Muscle layer of colon (tissue), 2 donors: ENCODE measurements at regions not wholly inside any gene's neighbourhood (a gene's known extent, or its start where the extent isn't known, plus 50 kb on each side); places are given as distances from the start of the nearest gene placed in this dataset.

Source experiments
- H3K27ac ChIP-seq: one replicate; pipeline ENCODE4 v1.7.0; 2013; ENCODE audit warnings: low read depth, mild to moderate bottlenecking, low read length, moderate library complexity
- H3K27me3 ChIP-seq, 2 donors: one replicate each; pipeline ENCODE4 v1.7.0; 2013; ENCODE audit warnings: low read length in 2 of 2, mild to moderate bottlenecking in 2 of 2; ENCODE audit not compliant: insufficient read depth in 2 of 2, control insufficient read depth in 1 of 2
- H3K36me3 ChIP-seq: one replicate; pipeline ENCODE4 v1.7.0; 2013; ENCODE audit warnings: mild to moderate bottlenecking, low read length; ENCODE audit not compliant: insufficient read depth
- H3K4me1 ChIP-seq: one replicate; pipeline ENCODE4 v1.7.0; 2013; ENCODE audit warnings: mild to moderate bottlenecking, low read length; ENCODE audit not compliant: insufficient read depth
- H3K4me3 ChIP-seq, 2 donors: one replicate each; pipeline ENCODE4 v1.7.0; 2013; ENCODE audit warnings: low read length in 2 of 2, low read depth in 1 of 2, mild to moderate bottlenecking in 1 of 2, moderate library complexity in 1 of 2
- H3K9ac ChIP-seq: one replicate; pipeline ENCODE4 v1.7.0; 2013; ENCODE audit warnings: low read length
- H3K9me3 ChIP-seq: one replicate; pipeline ENCODE4 v1.7.0; 2013; ENCODE audit warnings: mild to moderate bottlenecking, low read length
- donor health status: abdominal sarcoma.
- donor health status: Adenocarcinoma of cecum.

DNA sequence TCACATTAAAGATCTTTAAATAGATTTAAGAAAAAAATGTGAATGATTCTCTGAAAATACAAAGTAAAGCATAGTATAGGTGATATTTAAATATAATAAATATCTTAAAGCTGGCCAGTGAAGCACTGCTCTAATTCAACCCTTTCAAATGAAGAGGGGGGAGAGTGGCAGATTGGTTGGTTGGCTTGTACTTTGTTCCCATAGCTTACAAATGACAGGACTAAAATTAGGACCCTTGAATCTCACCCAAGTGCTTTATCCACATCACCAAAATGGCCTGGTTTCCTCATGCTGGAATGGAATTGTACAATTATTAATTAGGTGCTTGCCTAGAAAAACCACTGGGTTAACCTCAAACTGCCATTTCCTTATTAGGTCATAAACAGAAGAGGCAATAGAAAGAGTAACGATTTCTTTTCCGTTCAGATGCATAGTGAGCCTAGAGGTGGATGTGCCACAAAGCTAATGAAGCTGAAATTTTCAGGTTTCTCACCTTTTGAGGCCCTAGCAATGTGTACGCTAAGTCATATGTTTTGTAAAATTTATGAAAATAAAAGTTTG is 354.5 kb upstream of the CDH6 start:
- Histone ChIP-seq H3K9ac (no peak overlapping the region), H3K27ac (no peak overlapping the region), H3K27me3 (no peaks in the 10 kb centered on the region), H3K9me3 (no peaks in the 10 kb centered on the region), H3K36me3 (no peaks in the 10 kb centered on the region), H3K4me3 (no peak overlapping the region), H3K4me1 (peaks cover 4% of the 10 kb centered on the region)

GRCh38 chr5:30832519-30832918 is 361.0 kb upstream of the CDH6 start:
- no peaks in the 10 kb centered on the region for H3K4me1 ChIP-seq
- H3K4me3 ChIP-seq: no peak overlapping the region
- no peaks in the 10 kb centered on the region for H3K9me3 ChIP-seq
- no peak overlapping the region for H3K27ac ChIP-seq
- H3K36me3 ChIP-seq: no peaks in the 10 kb centered on the region
- H3K27me3 ChIP-seq: no peaks in the 10 kb centered on the region
- no peak overlapping the region for H3K9ac ChIP-seq

- no peak overlapping the region for H3K27ac ChIP-seq
- no peaks in the 10 kb centered on the region for H3K9me3 ChIP-seq
- no peak overlapping the region for H3K4me3 ChIP-seq
- no peak overlapping the region for H3K9ac ChIP-seq
- H3K27me3 ChIP-seq: no peaks in the 10 kb centered on the region
- H3K4me1 ChIP-seq: no peaks in the 10 kb centered on the region
- H3K36me3 ChIP-seq: no peaks in the 10 kb centered on the region
Measured at GRCh38 chr5:30831605-30832004, 361.9 kb upstream of the CDH6 start.

GRCh38 chr5:30831123-30831522 is 362.4 kb upstream of the CDH6 start:
- Histone ChIP-seq H3K9ac (no peak overlapping the region), H3K27ac (no peak overlapping the region), H3K9me3 (no peaks in the 10 kb centered on the region), H3K4me1 (no peaks in the 10 kb centered on the region), H3K36me3 (no peaks in the 10 kb centered on the region), H3K27me3 (no peaks in the 10 kb centered on the region), H3K4me3 (no peak overlapping the region)

DNA sequence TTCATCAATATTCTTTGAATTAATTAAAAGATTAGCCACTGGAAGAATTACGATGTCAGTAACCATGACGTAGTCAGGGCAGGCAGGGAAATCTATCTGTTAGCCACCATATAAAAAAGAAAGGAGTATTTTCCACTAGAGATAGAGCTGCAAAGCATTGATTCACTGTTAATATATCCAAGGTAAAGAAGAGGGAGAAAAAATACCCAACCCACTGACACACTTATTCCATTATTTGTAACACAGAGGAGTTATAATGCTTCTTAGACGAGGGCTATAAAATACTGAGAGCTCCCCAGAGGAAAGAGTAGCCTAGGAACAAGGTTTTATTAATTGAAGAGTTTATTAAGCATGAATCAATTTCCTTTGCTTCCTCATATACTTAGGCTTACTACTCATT is 382.2 kb upstream of the CDH6 start:
- Histone ChIP-seq H3K27ac (no peak overlapping the region), H3K9me3 (no peaks in the 10 kb centered on the region), H3K9ac (no peak overlapping the region), H3K4me1 (no peaks in the 10 kb centered on the region), H3K36me3 (no peaks in the 10 kb centered on the region), H3K27me3 (no peaks in the 10 kb centered on the region), H3K4me3 (no peak overlapping the region)

DNA sequence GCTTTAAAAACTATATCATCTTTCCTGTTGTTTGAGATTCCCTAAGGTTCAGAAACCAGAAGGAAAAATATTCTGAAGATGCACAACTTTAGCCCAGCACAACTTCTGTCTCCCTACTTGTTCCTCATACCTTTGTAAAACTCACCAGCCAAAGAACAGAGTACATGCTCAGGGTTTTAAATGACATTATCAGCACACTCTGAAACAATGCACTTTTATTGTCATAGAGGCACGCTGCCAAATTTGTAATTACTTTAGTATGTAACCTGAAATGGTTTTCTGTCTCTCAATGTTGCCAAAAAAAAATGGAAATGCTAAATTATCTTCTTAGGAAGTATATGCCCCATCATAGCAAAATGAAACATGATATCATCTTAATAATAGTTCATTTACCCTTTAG is 383.6 kb upstream of the CDH6 start:
- H3K36me3 ChIP-seq: no peaks in the 10 kb centered on the region
- H3K4me1 ChIP-seq: no peaks in the 10 kb centered on the region
- H3K9ac ChIP-seq: no peak overlapping the region
- no peak overlapping the region for H3K27ac ChIP-seq
- H3K4me3 ChIP-seq: no peak overlapping the region
- H3K9me3 ChIP-seq: no peaks in the 10 kb centered on the region
- no peaks in the 10 kb centered on the region for H3K27me3 ChIP-seq

DNA sequence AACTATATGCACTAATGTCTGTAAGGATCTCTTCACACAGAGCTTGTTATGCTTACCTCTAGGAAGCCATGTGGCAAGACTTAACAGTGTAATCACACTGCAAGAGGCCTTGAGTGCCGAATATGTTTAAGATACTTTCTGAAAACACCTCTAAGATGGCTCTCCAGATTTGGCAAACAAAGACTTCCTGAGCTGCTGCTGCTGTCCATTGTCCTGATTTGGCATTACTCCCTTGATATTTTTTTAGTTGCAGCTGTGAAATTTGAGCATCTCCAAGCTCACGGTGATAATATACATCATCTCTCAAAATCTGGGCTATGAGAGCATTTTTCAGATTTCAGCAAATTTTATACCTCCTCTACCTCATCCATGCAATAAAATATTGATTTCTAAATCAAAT is 384.5 kb upstream of the CDH6 start:
- Histone ChIP-seq H3K4me3 (no peak overlapping the region), H3K36me3 (no peaks in the 10 kb centered on the region), H3K27ac (no peak overlapping the region)

DNA sequence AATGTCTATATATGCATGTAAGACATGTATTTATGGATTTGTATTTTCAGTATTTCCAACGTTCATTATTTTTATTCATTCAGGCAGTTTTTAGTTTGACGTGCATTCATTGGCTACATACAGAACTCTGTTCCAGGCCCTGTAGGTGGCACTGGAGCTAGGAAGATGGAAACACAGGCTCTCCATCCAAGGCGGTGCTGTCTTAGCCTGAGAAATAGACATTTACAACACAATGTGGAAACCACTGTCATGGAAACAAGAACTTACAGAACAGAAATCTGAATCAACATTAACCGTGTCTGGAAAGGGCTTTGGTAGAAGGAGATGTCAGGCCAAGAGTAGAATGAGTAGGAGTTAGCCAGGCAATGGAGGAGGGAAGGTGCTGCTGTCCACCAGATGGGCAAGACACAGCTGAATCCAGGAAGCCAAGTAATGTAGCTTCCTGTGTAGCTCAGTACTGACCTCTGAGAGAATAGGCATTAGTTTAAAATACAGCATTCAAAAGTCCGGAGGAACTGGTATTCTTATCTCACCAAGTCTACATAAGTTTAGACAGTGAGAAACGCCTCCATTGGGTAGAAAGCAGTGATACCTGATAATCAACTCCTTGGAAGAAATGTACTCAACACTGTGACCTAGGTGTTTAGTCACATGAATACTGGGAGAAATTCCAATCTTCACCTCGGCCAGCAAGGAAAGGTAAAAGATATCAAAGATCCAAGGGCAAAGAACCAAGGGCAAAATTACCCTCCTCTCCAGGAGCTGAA is 388.6 kb upstream of the CDH6 start:
- no peak overlapping the region for H3K4me3 ChIP-seq
- H3K36me3 ChIP-seq: no peaks in the 10 kb centered on the region
- H3K27me3 ChIP-seq: no peaks in the 10 kb centered on the region
- H3K27ac ChIP-seq: no peak overlapping the region
- no peak overlapping the region for H3K9ac ChIP-seq
- H3K9me3 ChIP-seq: no peaks in the 10 kb centered on the region
- H3K4me1 ChIP-seq: no peaks in the 10 kb centered on the region

More for the DNA sequence above, 384.5 kb upstream of the CDH6 start:
- Histone ChIP-seq H3K9me3 (no peaks in the 10 kb centered on the region), H3K27me3 (no peaks in the 10 kb centered on the region), H3K4me1 (no peaks in the 10 kb centered on the region), H3K9ac (no peak overlapping the region)

DNA sequence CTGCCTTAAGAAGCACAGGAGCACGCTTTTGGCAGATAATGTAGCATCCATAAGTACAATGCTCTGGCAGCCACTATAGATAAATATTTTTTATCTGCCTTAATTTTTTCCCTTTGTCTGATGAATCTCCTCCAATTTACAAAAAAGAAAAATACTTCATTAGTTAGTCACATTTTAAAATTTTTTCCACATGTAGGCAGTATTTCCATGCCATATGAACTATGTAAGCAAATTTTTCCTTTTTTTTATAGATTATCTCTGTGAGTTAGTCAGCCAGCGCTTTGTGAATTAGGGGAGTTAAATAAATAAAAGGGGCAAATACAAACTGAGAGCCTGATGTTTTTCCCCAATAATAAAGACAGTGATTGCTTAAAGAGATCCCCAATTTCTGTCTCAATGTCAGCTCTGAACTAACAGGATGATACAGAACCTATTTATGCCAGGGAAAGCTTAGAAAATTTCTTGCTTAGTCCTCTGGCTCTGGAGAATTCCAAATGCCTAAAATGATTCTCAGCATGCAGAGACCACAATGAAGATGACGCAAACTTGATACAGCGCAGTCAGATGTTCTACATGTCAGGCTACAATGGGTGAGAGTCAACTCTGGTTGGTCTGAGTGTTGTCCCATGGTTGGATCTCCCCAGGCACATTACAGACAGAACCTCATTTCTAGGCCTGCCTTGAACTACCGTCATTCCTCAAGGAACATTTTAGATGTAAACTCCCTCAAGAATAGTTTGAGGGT is 390.4 kb upstream of the CDH6 start:
- no peak overlapping the region for H3K4me3 ChIP-seq

GRCh38 chr5:30781643-30782042 is 411.8 kb upstream of the CDH6 start:
- no peak overlapping the region for H3K27ac ChIP-seq
- H3K4me1 ChIP-seq: no peaks in the 10 kb centered on the region
- no peaks in the 10 kb centered on the region for H3K36me3 ChIP-seq
- no peak overlapping the region for H3K9ac ChIP-seq
- no peak overlapping the region for H3K4me3 ChIP-seq
- H3K9me3 ChIP-seq: no peaks in the 10 kb centered on the region
- H3K27me3 ChIP-seq: no peaks in the 10 kb centered on the region

More for the DNA sequence above, 390.4 kb upstream of the CDH6 start:
- Histone ChIP-seq H3K9ac (no peak overlapping the region), H3K4me1 (no peaks in the 10 kb centered on the region), H3K9me3 (no peaks in the 10 kb centered on the region), H3K27me3 (no peaks in the 10 kb centered on the region), H3K36me3 (no peaks in the 10 kb centered on the region), H3K27ac (no peak overlapping the region)

GRCh38 chr5:30768056-30768690 is 425.3 kb upstream of the CDH6 start:
- Histone ChIP-seq H3K27ac (no peak overlapping the region), H3K4me1 (no peaks in the 10 kb centered on the region), H3K9me3 (no peaks in the 10 kb centered on the region), H3K27me3 (no peaks in the 10 kb centered on the region), H3K4me3 (no peak overlapping the region), H3K36me3 (no peaks in the 10 kb centered on the region), H3K9ac (no peak overlapping the region)
